Hepatocyte (in vitro differentiated cells): ENCODE measurements at regions not wholly inside any gene's neighbourhood (a gene's known extent, or its start where the extent isn't known, plus 50 kb on each side); places are given as distances from the start of the nearest gene placed in this dataset.
"Not testable (repeated sequence)": the region's sequence is repeated elsewhere in the genome, so short reads cannot be mapped to it uniquely, and the experiment has no call there.

Experiments used
- DNase-seq: peaks from one replicate; pipeline ENCODE4 v3.0.0-alpha.2; 2016; ENCODE audit warnings: low spot score
- H2AFZ ChIP-seq: fragments of 200-600 bp; sonication (generic); 2 replicates; pipeline ENCODE4 v1.6.0; 2016; ENCODE audit warnings: antibody characterized with exemption, mild to moderate bottlenecking
- H3K27ac ChIP-seq: fragments of 200-600 bp; sonication (generic); 2 replicates; pipeline ENCODE4 v1.5.1; 2016; ENCODE audit warnings: mild to moderate bottlenecking
- H3K27me3 ChIP-seq: fragments of 200-600 bp; sonication (generic); 2 replicates; pipeline ENCODE4 v1.6.1; 2016
- H3K36me3 ChIP-seq: fragments of 200-600 bp; sonication (generic); replicated peaks from 2 replicates; pipeline ENCODE4 v1.5.1; 2016; ENCODE audit warnings: low read depth; ENCODE audit not compliant: insufficient read depth
- H3K4me1 ChIP-seq: fragments of 200-600 bp; sonication (generic); 2 replicates; pipeline ENCODE4 v1.5.1; 2016; ENCODE audit warnings: mild to moderate bottlenecking, moderate library complexity; ENCODE audit not compliant: insufficient read depth
- H3K4me2 ChIP-seq: fragments of 200-600 bp; sonication (generic); 2 replicates; pipeline ENCODE4 v1.6.0; 2016
- H3K4me3 ChIP-seq: fragments of 200-600 bp; sonication (generic); 2 replicates; pipeline ENCODE4 v1.5.1; 2016; ENCODE audit warnings: mild to moderate bottlenecking
- H3K79me2 ChIP-seq: fragments of 200-600 bp; sonication (generic); 2 replicates; pipeline ENCODE4 v1.6.0; 2017; ENCODE audit warnings: mild to moderate bottlenecking
- H3K9me2 ChIP-seq: fragments of 200-600 bp; sonication (generic); replicated peaks from 2 replicates; pipeline ENCODE4 v1.6.0; 2017; ENCODE audit warnings: mild to moderate bottlenecking; ENCODE audit not compliant: insufficient read depth
- H3K9me3 ChIP-seq: fragments of 200-600 bp; sonication (generic); 2 replicates; pipeline ENCODE4 v1.5.1; 2016; ENCODE audit warnings: low read depth, mild to moderate bottlenecking
- H4K20me1 ChIP-seq: fragments of 200-600 bp; sonication (generic); 2 replicates; pipeline ENCODE4 v1.6.0; 2016; ENCODE audit warnings: mild to moderate bottlenecking; ENCODE audit not compliant: insufficient read depth, poor library complexity, severe bottlenecking
- CTCF ChIP-seq: fragments of 200-600 bp; sonication (generic); IDR thresholded peaks from 2 replicates; pipeline ENCODE4 v1.5.1; 2016; ENCODE audit warnings: antibody characterized with exemption, mild to moderate bottlenecking; ENCODE audit not compliant: poor library complexity
- EZH2 ChIP-seq: fragments of 200-600 bp; sonication (generic); IDR thresholded peaks from 2 replicates; pipeline ENCODE4 v1.6.1; 2016; ENCODE audit warnings: antibody characterized with exemption, mild to moderate bottlenecking, borderline replicate concordance
- EZH2phosphoT487 ChIP-seq: fragments of 200-600 bp; sonication (generic); IDR thresholded peaks from one replicate; pipeline ENCODE4 v1.6.1; 2018; ENCODE audit warnings: antibody characterized with exemption, mild to moderate bottlenecking, low read depth, moderate library complexity; ENCODE audit not compliant: unreplicated experiment, severe bottlenecking
- WGBS: methylation state at CpG from one replicate; pipeline ENCODE4 v1.1.6; 2016; ENCODE audit warnings: low lambda C conversion rate; ENCODE audit errors: missing lambda C conversion rate; 5-methylcytosine and 5-hydroxymethylcytosine counted together

- Histone ChIP-seq H3K27ac (no peak overlapping the region), H3K4me1 (no peaks in the 10 kb centered on the region), H2AFZ (no peak overlapping the region), H3K4me3 (no peak overlapping the region), H3K9me3 (no peaks in the 10 kb centered on the region), H3K27me3 (no peaks in the 10 kb centered on the region), H4K20me1 (no peaks in the 10 kb centered on the region), H3K4me2 (no peak overlapping the region), H3K79me2 (no peaks in the 10 kb centered on the region), H3K36me3 (no peaks in the 10 kb centered on the region), H3K9me2 (no peaks in the 10 kb centered on the region)
- no peak for DNase-seq
- WGBS = 96% methylated on average over 7 of the region's 7 CpGs
- TF ChIP-seq EZH2 (no peak), CTCF (no peak), EZH2phosphoT487 (no peak)
Measured at GRCh38 chr3:25849641-25850385, 59.9 kb downstream of the OXSM start.

- not testable (repeated sequence) for H3K27ac ChIP-seq, DNase-seq, H4K20me1 ChIP-seq, H3K9me2 ChIP-seq, H3K9me3 ChIP-seq, H3K79me2 ChIP-seq, H3K4me2 ChIP-seq, H2AFZ ChIP-seq, H3K4me3 ChIP-seq, H3K27me3 ChIP-seq, H3K4me1 ChIP-seq, H3K36me3 ChIP-seq
- WGBS = 96% methylated on average over 21 of the region's 21 CpGs
Measured at GRCh38 chr3:25851693-25852259, 61.9 kb downstream of the OXSM start.

DNA sequence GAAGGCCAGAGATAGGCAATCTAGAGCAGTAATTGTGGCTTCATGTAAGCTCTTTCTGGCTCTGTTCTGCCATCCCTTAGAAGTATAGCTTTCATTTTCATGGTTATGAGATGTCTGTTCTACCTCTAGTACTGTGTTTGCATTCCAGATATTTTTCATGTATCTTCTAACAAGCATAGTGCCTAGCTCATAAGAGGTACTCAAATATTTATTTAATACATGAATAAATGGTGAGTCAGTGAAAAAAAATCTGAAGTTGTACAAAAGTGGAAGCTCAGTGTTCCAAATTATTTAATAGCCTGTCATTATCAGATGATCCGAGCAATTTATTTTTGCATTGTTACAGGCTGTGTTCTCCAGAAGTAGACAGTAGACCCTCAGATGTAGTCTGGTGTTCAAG lies 64.3 kb downstream of the OXSM start:
- 86% methylated on average over 1 of the region's 1 CpG for WGBS
- peaks cover 4% of the 10 kb centered on the region for H3K4me1 ChIP-seq
- H2AFZ ChIP-seq = no peak overlapping the region

More for the DNA sequence above, 64.3 kb downstream of the OXSM start:
- H3K4me2 ChIP-seq = no peak overlapping the region
- no peaks in the 10 kb centered on the region for H3K36me3 ChIP-seq
- peak overlapping the region; percentile 6 for H3K27ac ChIP-seq
- H3K4me3 ChIP-seq = no peak overlapping the region
- no peaks in the 10 kb centered on the region for H3K27me3 ChIP-seq
- H4K20me1 ChIP-seq = no peaks in the 10 kb centered on the region
- TF ChIP-seq CTCF (no peak), EZH2 (no peak), EZH2phosphoT487 (no peak)
- H3K9me2 ChIP-seq = no peaks in the 10 kb centered on the region
- H3K9me3 ChIP-seq = no peaks in the 10 kb centered on the region
- no peak for DNase-seq
- H3K79me2 ChIP-seq = no peaks in the 10 kb centered on the region
